ENCODE measurements at regions not wholly inside any gene's neighbourhood (a gene's known extent, or its start where the extent isn't known, plus 50 kb on each side); places are given as distances from the start of the nearest gene placed in this dataset.

DNA sequence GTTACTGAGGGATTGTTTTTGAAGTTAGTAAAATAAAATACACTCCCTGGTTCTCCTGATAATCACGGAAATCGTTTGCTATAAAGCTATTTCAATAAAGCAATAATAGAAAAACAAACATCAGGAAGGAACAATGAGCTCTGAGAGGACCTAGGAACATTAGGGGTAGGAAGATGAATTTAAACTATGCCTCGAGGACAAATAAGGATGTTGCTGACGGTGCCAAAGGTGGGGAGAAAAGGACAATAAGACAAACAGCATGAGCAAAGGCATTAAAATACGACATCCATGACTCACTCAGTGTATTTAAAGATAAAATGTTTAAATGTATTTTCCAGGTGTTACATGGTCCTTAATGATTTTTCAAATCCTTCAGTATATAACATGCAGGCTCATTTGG is 110.3 kb downstream of the MTNR1A start:
- H2BK20ac ChIP-seq (ENCODE audit: low read depth, low read length): no peak overlapping the region
- H3K4me2 ChIP-seq (ENCODE audit: low read depth, low read length): no peak overlapping the region
- H3K27ac ChIP-seq (ENCODE audit: insufficient read depth, low read length): no peak overlapping the region
- H2BK120ac ChIP-seq (ENCODE audit: low read depth, low read length): no peak overlapping the region
- DNase-seq (no peak), ATAC-seq (ENCODE audit: low read depth) (no peak)
- no peak overlapping the region for H3K4ac ChIP-seq (ENCODE audit: low read depth, low read length)
- H2AK5ac ChIP-seq (ENCODE audit: low read depth, low read length): no peak overlapping the region
- H3K9ac ChIP-seq (ENCODE audit: low read depth, low read length): no peak overlapping the region
- H3K79me1 ChIP-seq (ENCODE audit: low read depth in 1 of 2, low read length in 2 of 2): no peaks in the 10 kb centered on the region
- no peak overlapping the region for H3K23ac ChIP-seq (ENCODE audit: low read depth, low read length)
- intact Hi-C loops (cut with micrococcal nuclease) (no loop called here), dilution Hi-C loops (cut with HindIII; ENCODE audit: low sequenced_read_pairs, unreplicated experiment) (no loop called here), in situ Hi-C loops (cut with MboI; ENCODE audit: low sequenced_read_pairs) (no loop called here)
- no peak overlapping the region for H4K5ac ChIP-seq (ENCODE audit: low read depth, low read length)
- no peak overlapping the region for H3K14ac ChIP-seq (replicated peaks; ENCODE audit: low read depth, low read length)
- no peaks in the 10 kb centered on the region for H3K9me1 ChIP-seq (ENCODE audit: insufficient read depth, low read length)
- H3K4me3 ChIP-seq (ENCODE audit: insufficient read depth, low read depth, low read length): no peak overlapping the region
- POLR2A ChIA-PET (ENCODE audit: unreplicated experiment): no interaction called here
- H2BK5ac ChIP-seq (ENCODE audit: low read depth, low read length, poor library complexity, severe bottlenecking): no peak overlapping the region
- no peak overlapping the region for H4K8ac ChIP-seq (ENCODE audit: low read depth in 2 of 2, low read length in 2 of 2)
- no peak overlapping the region for H3K18ac ChIP-seq (ENCODE audit: low read depth, low read length)
- BruUV-seq (replicated peaks): no TSS peak
- H2AK9ac ChIP-seq (replicated peaks; ENCODE audit: low read depth, low read length, poor library complexity): no peak overlapping the region
- no peak overlapping the region for H2BK15ac ChIP-seq (ENCODE audit: low read depth, low read length)
- H4K91ac ChIP-seq (ENCODE audit: insufficient read depth, low read depth, low read length): no peak overlapping the region
- H3K27me3 ChIP-seq (ENCODE audit: control insufficient read depth, insufficient read depth, low read length): no peaks in the 10 kb centered on the region
- no peak overlapping the region for H3K56ac ChIP-seq (ENCODE audit: extremely low read depth, insufficient read depth, low read length)
- CTCF ChIA-PET: no interaction called here
- no peaks in the 10 kb centered on the region for H4K20me1 ChIP-seq (ENCODE audit: insufficient read depth, low read length)
- no peaks in the 10 kb centered on the region for H3K9me3 ChIP-seq (ENCODE audit: control insufficient read depth, insufficient read depth, low read length)
- TF ChIP-seq NFE2L2 (IDR thresholded peaks at IDR 0.05; ENCODE audit: low read depth, low read length) (no peak), CHD1 (IDR thresholded peaks at IDR 0.05; ENCODE audit: low read depth, low read length) (no peak), RCOR1 (IDR thresholded peaks at IDR 0.05; ENCODE audit: insufficient replicate concordance, low read length) (no peak), POLR2A (IDR thresholded peaks at IDR 0.05; ENCODE audit: low read depth, low read length) (no peak), MXI1 (IDR thresholded peaks at IDR 0.05; ENCODE audit: borderline replicate concordance, low read depth, low read length) (no peak), FOS (IDR thresholded peaks at IDR 0.05; ENCODE audit: low read depth, low read length) (no peak), MAFK (IDR thresholded peaks at IDR 0.05; ENCODE audit: low read depth, low read length) (no peak)
- TF ChIP-seq, protein P1, sequence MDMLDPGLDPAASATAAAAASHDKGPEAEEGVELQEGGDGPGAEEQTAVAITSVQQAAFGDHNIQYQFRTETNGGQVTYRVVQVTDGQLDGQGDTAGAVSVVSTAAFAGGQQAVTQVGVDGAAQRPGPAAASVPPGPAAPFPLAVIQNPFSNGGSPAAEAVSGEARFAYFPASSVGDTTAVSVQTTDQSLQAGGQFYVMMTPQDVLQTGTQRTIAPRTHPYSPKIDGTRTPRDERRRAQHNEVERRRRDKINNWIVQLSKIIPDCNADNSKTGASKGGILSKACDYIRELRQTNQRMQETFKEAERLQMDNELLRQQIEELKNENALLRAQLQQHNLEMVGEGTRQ (IDR thresholded peaks at IDR 0.05; ENCODE audit: low read depth, low read length): no peak
- H2AFZ ChIP-seq (replicated peaks; ENCODE audit: low read length, poor library complexity): no peak overlapping the region
- H3K36me3 ChIP-seq (ENCODE audit: control insufficient read depth, insufficient read depth, low read length): no peaks in the 10 kb centered on the region
- no CpG with 5 or more reads among the region's 5 CpGs for WGBS, 2 experiments (ENCODE audit: extremely low coverage in 2 of 2, insufficient read length in 1 of 2)
- H3K4me1 ChIP-seq (ENCODE audit: control insufficient read depth, insufficient read depth, low read length): no peaks in the 10 kb centered on the region
